ENCODE measurements at regions not wholly inside any gene's neighbourhood (a gene's known extent, or its start where the extent isn't known, plus 50 kb on each side); places are given as distances from the start of the nearest gene placed in this dataset.

DNA sequence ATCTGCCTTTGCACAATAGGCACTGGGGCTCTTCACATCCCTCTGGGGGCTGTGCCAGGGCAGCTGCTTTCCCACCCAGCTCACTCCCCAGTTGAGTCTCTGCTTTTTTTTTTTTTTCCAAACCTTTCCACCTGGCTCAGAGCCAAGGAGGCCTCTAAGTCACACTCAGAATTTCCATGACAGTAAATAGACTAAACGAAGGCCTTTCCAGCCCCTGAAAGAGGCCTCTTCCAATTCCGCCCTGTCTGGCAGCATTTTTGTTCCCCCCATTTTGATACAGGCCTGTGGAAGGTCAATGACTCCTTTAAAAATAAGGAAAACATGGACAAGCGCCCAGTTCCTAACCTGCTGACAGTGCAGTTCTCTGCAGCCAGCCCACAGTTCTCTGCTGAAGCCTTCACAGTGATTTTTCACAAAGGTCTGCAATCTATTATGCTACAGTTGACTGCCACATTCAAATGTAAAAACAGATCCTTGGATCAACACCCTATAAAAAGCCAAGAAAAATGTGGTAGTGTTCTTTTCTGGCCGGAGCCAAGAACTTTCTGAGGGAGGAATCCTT is 107.5 kb upstream of the SESN3 start:
- no peak overlapping the region for H3K4me3 ChIP-seq (replicated peaks in 1 of 4; ENCODE audit: control extremely low read depth in 1 of 4, insufficient read depth in 1 of 4, low read depth in 3 of 4, low read length in 4 of 4)
- H3K4me1 ChIP-seq (ENCODE audit: control insufficient read depth, extremely low read depth, insufficient read depth, low read length), result peaks cover 8% of the 10 kb centered on the region
- no peaks in the 10 kb centered on the region for H4K20me1 ChIP-seq (ENCODE audit: control insufficient read depth, extremely low read depth, insufficient read depth, low read length)
- H2AFZ ChIP-seq (ENCODE audit: low read length), result no peak overlapping the region
- no peaks in the 10 kb centered on the region for H3K9me3 ChIP-seq (ENCODE audit: control insufficient read depth, insufficient read depth, low read depth, low read length)
- no peak overlapping the region for H3K27ac ChIP-seq (ENCODE audit: insufficient read depth, low read length)
- H3K9ac ChIP-seq (ENCODE audit: insufficient read depth, low read length), result no peak overlapping the region
- H3K4me2 ChIP-seq (ENCODE audit: extremely low read depth, insufficient read depth, low read length), result no peak overlapping the region
- TF ChIP-seq EZH2 (IDR thresholded peaks at IDR 0.05; ENCODE audit: low read length, missing control alignments), result no peak
- TF ChIP-seq, protein P1, sequence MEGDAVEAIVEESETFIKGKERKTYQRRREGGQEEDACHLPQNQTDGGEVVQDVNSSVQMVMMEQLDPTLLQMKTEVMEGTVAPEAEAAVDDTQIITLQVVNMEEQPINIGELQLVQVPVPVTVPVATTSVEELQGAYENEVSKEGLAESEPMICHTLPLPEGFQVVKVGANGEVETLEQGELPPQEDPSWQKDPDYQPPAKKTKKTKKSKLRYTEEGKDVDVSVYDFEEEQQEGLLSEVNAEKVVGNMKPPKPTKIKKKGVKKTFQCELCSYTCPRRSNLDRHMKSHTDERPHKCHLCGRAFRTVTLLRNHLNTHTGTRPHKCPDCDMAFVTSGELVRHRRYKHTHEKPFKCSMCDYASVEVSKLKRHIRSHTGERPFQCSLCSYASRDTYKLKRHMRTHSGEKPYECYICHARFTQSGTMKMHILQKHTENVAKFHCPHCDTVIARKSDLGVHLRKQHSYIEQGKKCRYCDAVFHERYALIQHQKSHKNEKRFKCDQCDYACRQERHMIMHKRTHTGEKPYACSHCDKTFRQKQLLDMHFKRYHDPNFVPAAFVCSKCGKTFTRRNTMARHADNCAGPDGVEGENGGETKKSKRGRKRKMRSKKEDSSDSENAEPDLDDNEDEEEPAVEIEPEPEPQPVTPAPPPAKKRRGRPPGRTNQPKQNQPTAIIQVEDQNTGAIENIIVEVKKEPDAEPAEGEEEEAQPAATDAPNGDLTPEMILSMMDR (conservative IDR thresholded peaks at IDR 0.05 in 1 of 2, IDR thresholded peaks at IDR 0.05 in 1 of 2; ENCODE audit: low read depth in 1 of 2, low read length in 2 of 2), result no peak
- H3K36me3 ChIP-seq (ENCODE audit: control insufficient read depth, insufficient read depth, low read length), result no peaks in the 10 kb centered on the region
- H3K27me3 ChIP-seq (ENCODE audit: control insufficient read depth, insufficient read depth, low read length), result no peaks in the 10 kb centered on the region
- H3K79me2 ChIP-seq (ENCODE audit: control insufficient read depth, insufficient read depth, low read length), result no peaks in the 10 kb centered on the region
- peak; percentile 79 to 91 for DNase-seq (ENCODE audit: low read depth in 2 of 2)

DNA sequence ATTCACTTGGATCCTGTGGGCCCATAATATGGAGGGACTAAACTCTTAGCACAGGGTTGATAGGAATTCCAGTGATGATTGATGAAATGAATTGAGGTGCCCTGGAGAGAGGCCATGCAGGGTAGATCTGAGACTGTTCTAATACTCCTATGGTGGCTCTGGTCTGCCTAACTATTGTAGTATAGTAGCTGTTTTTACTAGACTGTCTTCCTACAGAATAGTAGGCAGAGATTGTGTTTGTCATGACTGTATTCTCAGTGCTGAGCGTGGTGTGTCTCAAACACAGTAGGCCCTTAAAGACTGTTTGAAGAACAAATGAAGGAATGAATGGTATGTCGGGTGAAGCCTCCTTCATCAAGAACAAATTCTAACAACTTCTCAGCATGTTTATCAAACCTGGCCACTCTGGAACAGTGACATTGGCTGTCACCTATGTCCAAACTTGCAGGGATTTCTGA is 107.0 kb upstream of the SESN3 start:
- Histone ChIP-seq H4K20me1 (ENCODE audit: control insufficient read depth, extremely low read depth, insufficient read depth, low read length) (no peaks in the 10 kb centered on the region), H2AFZ (ENCODE audit: low read length) (peak overlapping the region; percentile 65), H3K27ac (ENCODE audit: insufficient read depth, low read length) (no peak overlapping the region), H3K4me3 (replicated peaks in 1 of 4; ENCODE audit: control extremely low read depth in 1 of 4, insufficient read depth in 1 of 4, low read depth in 3 of 4, low read length in 4 of 4) (no peak overlapping the region), H3K9ac (ENCODE audit: insufficient read depth, low read length) (no peak overlapping the region), H3K4me2 (ENCODE audit: extremely low read depth, insufficient read depth, low read length) (peak overlapping the region; percentile 78), H3K27me3 (ENCODE audit: control insufficient read depth, insufficient read depth, low read length) (no peaks in the 10 kb centered on the region), H3K9me3 (ENCODE audit: control insufficient read depth, insufficient read depth, low read depth, low read length) (no peaks in the 10 kb centered on the region), H3K79me2 (ENCODE audit: control insufficient read depth, insufficient read depth, low read length) (no peaks in the 10 kb centered on the region), H3K36me3 (ENCODE audit: control insufficient read depth, insufficient read depth, low read length) (no peaks in the 10 kb centered on the region), H3K4me1 (ENCODE audit: control insufficient read depth, extremely low read depth, insufficient read depth, low read length) (peaks cover 8% of the 10 kb centered on the region)
- no peak for TF ChIP-seq EZH2 (IDR thresholded peaks at IDR 0.05; ENCODE audit: low read length, missing control alignments)
- no peak for DNase-seq (ENCODE audit: low read depth in 2 of 2)

DNA sequence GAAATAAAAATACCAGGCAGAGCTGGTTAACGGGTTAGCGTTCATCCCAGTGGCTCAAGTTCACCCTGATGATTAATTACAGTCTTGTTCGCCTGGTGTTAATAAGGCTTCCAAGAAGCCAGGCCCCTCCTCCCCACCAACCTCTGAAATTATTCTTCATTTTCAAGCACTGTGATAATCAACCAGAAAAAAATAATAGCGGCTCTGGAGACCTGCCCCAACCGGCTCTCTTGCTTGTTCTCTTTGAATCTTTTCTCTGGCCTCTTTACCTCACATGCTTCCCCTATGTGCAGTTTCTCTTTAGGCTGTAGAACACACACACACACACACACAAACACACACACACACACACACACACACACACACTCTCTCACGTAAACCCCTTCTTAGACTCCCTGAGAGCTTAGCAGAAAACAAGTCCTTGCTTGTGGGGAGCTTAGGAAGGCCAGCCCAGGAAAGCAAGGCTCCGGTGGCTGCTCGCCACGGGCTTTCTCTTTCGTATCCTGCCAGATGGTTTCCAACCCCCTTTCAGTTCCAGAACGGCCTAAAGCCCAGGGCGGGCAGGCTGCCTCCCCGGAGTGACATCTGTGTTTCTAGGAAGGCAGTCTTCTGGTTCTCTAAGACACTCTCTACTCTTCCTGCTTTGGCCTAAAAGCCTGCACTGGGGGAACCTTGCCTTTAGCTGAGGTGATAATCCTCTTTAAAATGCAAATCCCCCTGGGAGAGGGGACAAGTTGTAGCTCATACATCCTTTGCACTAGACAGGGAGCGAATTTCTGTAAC is 106.4 kb upstream of the SESN3 start:
- H4K20me1 ChIP-seq (ENCODE audit: control insufficient read depth, extremely low read depth, insufficient read depth, low read length), result no peaks in the 10 kb centered on the region
- no peak overlapping the region for H3K9ac ChIP-seq (ENCODE audit: insufficient read depth, low read length)
- H2AFZ ChIP-seq (ENCODE audit: low read length), result peak overlapping the region; percentile 65
- peak overlapping the region; percentile 78 for H3K4me2 ChIP-seq (ENCODE audit: extremely low read depth, insufficient read depth, low read length)
- peak overlapping the region in 2 of 4 experiments; percentile 5 to 23 for H3K4me3 ChIP-seq (replicated peaks in 1 of 4; ENCODE audit: control extremely low read depth in 1 of 4, insufficient read depth in 1 of 4, low read depth in 3 of 4, low read length in 4 of 4)
- H3K36me3 ChIP-seq (ENCODE audit: control insufficient read depth, insufficient read depth, low read length), result no peaks in the 10 kb centered on the region
- H3K9me3 ChIP-seq (ENCODE audit: control insufficient read depth, insufficient read depth, low read depth, low read length), result no peaks in the 10 kb centered on the region
- H3K27me3 ChIP-seq (ENCODE audit: control insufficient read depth, insufficient read depth, low read length), result no peaks in the 10 kb centered on the region
- H3K27ac ChIP-seq (ENCODE audit: insufficient read depth, low read length), result peak overlapping the region; percentile 55
- peak; percentile 68 to 73 for DNase-seq (ENCODE audit: low read depth in 2 of 2)
- peaks cover 8% of the 10 kb centered on the region for H3K4me1 ChIP-seq (ENCODE audit: control insufficient read depth, extremely low read depth, insufficient read depth, low read length)
- TF ChIP-seq EZH2 (IDR thresholded peaks at IDR 0.05; ENCODE audit: low read length, missing control alignments), result no peak
- TF ChIP-seq, protein P1 (conservative IDR thresholded peaks at IDR 0.05 in 1 of 2, IDR thresholded peaks at IDR 0.05 in 1 of 2; ENCODE audit: low read depth in 1 of 2, low read length in 2 of 2), result no peak
- no peaks in the 10 kb centered on the region for H3K79me2 ChIP-seq (ENCODE audit: control insufficient read depth, insufficient read depth, low read length)
